ENCODE measurements at regions not wholly inside any gene's neighbourhood (a gene's known extent, or its start where the extent isn't known, plus 50 kb on each side); places are given as distances from the start of the nearest gene placed in this dataset.
A peak's percentile ranks its signal among the peaks of the same experiment; 100 is the strongest.

- DNase-seq = peak; percentile 92
These were observed 255.4 kb downstream of the DAD1 start for GRCh38 chr14:22333422-22334274.

- DNase-seq = peak; percentile 28
These were observed 256.2 kb downstream of the DAD1 start for GRCh38 chr14:22332686-22333421.

GRCh38 chr14:22329371-22329770 lies 259.7 kb downstream of the DAD1 start:
- DNase-seq = no peak

DNA sequence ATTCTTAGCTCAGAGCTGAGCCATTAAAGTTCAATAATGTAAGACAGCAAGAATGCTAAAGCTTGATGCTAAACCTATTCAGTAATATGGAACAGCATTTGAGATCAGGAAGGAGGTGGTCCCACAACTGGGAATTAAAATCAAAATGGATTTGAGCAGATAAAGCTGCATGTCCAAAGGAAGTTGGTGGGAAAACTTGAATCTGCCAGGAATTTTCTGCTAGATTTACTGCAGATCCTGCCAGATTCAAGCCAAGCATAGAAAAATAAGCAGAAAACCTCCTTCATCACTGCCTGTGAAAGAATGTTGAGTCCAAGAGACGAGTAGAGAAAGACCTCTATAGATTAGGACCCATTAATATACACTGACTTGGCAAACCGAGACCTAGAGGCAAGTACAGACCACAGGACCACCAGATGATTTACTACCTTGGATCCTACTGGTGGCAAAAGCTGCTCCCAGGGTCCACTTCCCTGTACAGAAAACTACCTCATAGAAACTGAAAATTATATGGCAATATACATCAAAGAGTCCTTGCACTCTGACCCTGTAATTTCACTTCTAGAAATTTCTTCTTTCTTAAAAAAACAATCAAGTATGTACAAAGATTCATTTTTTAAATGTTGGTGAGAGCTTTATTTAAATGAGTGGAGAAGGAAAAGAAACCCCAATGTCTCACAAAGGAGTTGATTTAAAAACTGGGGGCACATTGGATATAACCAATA lies 263.2 kb downstream of the DAD1 start:
- DNase-seq = no peak

- DNase-seq = peak; percentile 29
These were observed 268.7 kb downstream of the DAD1 start for GRCh38 chr14:22320362-22320750.

GRCh38 chr14:22319526-22320361 lies 269.3 kb downstream of the DAD1 start:
- DNase-seq = peak; percentile 80

DNA sequence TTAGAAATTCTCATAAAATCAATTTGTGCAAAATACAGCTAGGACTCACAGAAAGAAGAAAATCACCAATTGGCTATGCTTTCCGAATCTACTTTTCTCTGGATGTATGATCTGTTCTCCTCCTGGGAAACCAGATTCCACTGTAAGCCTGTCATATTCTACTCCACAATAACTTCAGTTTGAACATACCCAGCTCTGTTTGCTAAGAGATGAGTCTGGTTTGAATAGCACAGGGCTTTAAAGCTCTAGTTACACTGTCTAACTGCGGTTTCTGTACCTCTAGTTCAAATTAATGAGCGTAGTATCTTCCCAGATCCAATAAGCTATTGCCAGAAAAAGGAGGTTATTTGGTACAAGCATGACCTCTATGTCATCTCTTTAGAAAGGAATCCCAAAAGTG lies 270.1 kb downstream of the DAD1 start:
- DNase-seq = no peak

DNA sequence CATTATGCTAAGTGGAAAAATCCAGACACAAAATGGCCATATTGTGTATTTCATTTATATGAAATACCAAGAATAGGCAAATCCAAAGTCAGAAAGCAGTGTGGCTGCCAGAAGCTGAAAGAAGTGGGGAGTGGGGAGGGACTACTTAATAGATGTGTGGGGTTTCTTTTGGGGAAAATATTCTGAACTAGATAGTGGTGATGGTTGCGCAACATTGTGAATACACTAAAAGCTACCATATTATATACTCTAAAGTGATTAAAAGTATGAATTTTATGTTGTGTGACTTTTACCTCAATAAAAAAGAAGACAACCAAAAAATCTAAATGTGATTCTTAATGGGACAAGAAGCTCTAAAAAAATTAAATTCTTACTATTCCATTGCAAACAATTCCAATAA lies 272.6 kb downstream of the DAD1 start:
- DNase-seq = no peak

DNA sequence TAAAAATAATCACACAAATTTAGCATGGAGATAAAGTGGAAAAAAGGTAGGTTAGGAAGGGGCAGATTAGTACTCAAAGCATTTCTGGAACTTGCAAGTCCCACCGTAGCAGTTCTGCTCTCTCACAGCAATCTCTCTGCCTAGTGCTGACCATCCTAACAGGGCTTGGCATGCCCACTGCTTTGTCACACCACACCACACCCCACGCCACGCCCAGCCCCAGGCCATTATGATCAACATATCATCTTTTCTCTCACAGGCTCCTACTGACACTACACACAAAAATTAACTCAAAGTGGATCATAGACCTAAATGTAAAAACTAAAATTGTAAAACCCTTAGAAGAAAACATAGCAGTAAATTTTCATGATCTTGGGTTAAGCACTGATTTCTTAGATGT lies 273.7 kb downstream of the DAD1 start:
- no peak for DNase-seq

- peak; percentile 77 for DNase-seq
These were observed 274.7 kb downstream of the DAD1 start for GRCh38 chr14:22314183-22314820.

- DNase-seq = no peak
These were observed 275.7 kb downstream of the DAD1 start for GRCh38 chr14:22313172-22313801.

- DNase-seq = no peak
These were observed 277.4 kb downstream of the DAD1 start for GRCh38 chr14:22311636-22312035.

- DNase-seq = no peak
These were observed 283.4 kb downstream of the DAD1 start for GRCh38 chr14:22305607-22306006.

DNA sequence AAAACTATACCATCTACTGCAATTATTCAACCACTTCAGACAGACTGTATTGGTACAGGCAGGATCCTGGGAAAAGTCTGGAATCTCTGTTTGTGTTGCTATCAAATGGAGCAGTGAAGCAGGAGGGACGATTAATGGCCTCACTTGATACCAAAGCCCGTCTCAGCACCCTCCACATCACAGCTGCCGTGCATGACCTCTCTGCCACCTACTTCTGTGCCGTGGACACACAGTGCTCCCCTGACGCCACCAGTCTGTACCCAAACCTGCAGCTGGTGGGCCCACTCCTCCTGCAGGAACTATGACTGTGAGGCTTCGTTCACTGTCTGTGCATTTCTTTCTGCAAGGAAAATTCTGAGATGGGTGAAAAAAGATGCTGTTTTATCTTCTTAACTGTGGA lies 284.7 kb downstream of the DAD1 start:
- no peak for DNase-seq

DNA sequence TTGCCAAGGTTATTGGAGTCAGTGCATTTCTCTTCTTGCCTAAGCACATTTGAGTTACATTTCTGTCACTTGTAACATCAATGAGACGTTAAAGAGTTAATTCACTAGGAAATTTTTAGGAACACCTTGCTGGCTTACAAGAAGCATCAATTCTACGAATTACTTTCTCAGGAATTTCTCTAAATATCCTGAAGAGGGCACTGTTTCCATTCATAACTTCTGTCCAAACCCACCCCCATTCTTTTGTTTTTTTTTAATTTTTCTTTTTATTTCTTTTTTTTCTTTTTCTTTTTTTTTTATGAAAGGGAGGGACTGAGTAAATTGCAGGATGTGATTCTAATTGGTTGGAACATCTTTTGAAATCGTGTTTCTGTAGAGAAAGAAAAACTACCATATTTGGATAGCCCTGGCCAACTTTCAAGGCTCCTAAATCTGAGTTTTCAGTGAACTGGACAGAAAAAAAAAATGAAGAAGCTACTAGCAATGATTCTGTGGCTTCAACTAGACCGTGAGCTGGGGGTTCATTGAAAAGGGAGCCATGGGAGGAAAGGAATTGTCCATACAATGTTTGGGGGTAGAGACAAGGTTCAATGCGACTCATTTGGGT lies 285.3 kb downstream of the DAD1 start:
- DNase-seq = peak; percentile 32

- DNase-seq = no peak
These were observed 288.4 kb downstream of the DAD1 start for GRCh38 chr14:22300646-22301045.

- DNase-seq = no peak
These were observed 291.6 kb downstream of the DAD1 start for GRCh38 chr14:22297376-22297775.

DNA sequence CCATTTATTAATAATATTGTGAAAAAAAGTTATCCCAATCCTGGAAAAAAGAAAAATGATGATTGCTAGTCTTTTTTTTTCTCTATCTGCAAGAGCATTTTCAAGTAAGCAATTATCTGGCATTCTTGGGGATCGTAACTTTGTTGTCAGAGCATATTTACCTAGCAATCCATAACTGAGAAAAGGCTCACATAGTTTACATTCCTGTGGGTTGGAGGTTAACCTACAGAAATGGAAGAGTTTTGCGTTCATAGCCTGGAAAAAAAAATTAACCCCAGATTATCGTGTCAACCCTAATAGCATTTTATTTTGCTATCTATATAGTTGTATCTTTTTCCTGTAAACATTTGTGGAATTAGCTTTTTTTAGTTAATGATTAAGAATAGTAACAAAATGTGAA lies 292.3 kb downstream of the DAD1 start:
- no peak for DNase-seq

DNA sequence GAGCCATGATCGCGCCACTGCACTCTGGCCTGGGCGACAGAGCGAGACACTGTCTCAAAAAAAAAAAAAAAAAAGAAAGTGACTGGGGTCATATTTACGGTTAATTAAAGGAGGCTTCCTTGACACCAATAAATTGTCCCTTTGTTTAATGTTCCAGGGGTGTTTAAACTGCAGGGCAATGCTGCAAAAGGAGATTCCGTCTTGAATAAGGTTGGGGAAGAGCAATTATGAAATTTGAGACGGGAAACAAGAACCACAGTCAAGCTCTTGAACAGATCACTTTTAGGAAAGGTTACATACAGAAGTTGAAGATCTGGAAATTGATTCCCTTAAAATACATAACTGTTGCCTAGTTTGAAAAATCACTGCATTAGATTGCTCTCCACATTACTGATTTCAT lies 292.9 kb downstream of the DAD1 start:
- DNase-seq = no peak

- no peak for DNase-seq
These were observed 297.6 kb downstream of the DAD1 start for GRCh38 chr14:22291406-22291805.

DNA sequence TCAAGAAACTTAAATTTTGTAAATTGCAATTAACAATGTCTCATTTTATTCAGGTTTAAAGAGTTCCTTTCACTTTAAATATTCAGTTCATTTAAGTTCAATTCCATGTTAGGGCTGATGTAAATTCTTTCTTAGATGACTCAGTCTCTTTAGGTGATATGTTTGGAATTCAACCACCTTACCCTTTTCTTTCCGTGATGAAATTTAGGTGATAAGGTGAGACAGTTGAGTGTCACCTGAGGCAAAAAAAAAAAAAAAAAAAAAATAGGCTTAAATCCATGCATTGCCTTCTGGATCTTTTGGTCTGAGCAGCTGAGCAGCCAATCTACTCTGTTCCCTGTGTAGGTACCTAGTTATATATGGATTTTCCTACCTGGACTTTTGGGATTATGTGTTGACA lies 299.5 kb downstream of the DAD1 start:
- DNase-seq = no peak
